Skin epidermis (tissue), 12 donors: ENCODE measurements at regions not wholly inside any gene's neighbourhood (a gene's known extent, or its start where the extent isn't known, plus 50 kb on each side); places are given as distances from the start of the nearest gene placed in this dataset.

Source experiments
- H3K27ac ChIP-seq, 21 experiments: fragments of 200-600 bp; sonication (generic) in 11 of 21; one replicate each; pipeline ENCODE4 v1.5.0; 2020; ENCODE audit warnings: mild to moderate bottlenecking in 3 of 21, inconsistent platforms in 2 of 21, moderate library complexity in 2 of 21
- H3K4me3 ChIP-seq, 7 experiments: fragments of 200-600 bp; sonication (generic) in 2 of 7; one replicate each; pipeline ENCODE4 v1.5.0; 2020; ENCODE audit warnings: inconsistent platforms in 2 of 7, mild to moderate bottlenecking in 2 of 7, moderate library complexity in 1 of 7

DNA sequence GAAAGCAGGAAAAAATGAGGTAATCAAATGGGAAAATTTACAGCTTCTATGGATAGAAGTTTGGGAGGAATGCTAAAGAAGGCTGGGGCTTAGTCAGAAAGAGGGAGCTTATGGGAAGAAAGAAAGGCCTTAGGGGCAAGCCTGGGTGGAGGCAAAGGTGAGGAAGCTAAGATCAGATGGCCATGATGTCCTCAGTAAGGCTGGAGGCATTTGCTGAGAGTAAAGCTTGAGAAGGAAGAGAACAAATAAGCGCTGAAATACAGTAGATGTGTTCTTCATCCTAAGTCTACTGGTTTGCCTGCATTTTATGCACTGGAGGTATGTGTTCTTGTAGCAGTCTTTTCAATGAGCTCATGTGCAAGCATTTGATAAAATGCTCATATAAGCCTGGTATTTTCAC is 355.4 kb downstream of the BRINP2 start:
- Histone ChIP-seq H3K4me3 (no peak overlapping the region), H3K27ac (no peak overlapping the region)

DNA sequence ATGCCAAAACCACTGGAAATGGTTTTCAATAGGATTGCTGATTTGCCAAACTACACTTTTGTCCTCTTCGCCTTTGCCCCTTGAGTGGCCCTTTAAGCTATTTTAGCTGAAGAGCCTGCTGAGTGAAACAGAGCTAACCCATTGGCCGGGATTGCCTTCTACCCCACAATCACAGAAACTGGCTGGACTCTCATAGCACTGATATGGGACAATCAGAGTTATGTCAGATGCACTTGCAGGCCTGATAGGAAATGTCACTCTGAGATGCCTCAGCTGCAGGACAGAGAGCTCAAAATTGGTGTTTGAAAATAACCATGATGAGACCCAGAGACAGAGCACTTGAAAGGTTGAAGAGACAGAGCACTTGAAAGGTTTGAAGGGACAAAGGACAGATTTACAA is 354.4 kb downstream of the BRINP2 start:
- no peak overlapping the region for H3K27ac ChIP-seq
- no peak overlapping the region for H3K4me3 ChIP-seq

DNA sequence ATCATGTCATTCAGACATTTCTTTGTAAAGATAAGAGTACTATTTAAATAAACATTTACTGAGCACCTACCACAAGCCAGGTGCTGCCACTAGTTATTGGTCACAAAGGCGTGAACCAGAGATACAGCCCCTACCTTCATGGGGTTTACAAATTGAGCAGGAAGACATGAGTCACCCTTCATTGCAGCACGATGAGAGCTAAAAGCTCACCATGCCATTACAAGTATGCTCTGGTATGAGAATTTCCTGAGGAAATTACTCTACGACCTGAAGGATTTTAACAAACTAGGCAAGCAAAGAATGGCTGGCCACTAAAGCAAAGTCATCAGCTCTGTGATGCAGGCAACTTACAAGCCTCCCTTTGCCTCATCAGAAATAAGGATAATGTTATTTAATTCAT is 346.8 kb downstream of the BRINP2 start:
- Histone ChIP-seq H3K4me3 (no peak overlapping the region), H3K27ac (no peak overlapping the region)

DNA sequence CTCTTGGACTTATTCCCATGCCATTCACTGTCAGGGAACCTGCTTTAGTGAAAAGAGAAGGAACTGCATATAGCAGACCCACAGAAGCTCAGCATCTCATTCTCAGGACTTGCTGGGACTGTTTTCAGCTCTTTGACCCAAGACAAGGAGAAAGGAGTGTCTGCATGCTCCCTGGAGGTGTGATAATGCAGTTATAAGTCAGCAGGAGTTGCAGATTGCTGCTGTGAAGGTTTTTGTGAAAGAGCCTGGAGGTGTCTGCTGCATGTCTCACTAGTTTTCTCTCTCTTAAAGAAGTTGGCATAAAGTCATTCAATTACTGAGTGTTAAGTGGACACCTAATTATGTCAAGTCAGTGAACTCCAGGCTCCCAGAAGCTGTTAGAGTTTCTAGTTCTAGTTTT is 343.4 kb downstream of the BRINP2 start:
- Histone ChIP-seq H3K27ac (no peak overlapping the region), H3K4me3 (no peak overlapping the region)

DNA sequence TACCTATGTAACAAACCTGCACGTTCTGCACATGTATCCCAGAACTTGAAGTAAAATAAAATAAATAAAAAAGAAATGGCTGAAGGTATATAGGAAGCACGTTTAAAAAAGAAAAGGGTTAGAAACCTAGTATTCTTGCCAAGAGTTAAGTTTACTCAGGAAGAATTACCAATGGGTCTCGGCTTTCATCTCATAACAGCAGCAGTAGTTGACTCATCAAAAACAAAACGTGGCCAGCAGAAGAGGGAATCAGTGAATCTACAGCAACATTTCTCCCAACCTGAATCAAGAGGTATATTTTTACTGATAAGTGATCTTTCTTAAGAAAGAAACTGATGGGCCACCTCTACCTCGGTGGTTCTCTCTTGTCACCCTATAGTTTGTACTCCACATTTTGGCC is 340.3 kb downstream of the BRINP2 start:
- no peak overlapping the region for H3K27ac ChIP-seq

DNA sequence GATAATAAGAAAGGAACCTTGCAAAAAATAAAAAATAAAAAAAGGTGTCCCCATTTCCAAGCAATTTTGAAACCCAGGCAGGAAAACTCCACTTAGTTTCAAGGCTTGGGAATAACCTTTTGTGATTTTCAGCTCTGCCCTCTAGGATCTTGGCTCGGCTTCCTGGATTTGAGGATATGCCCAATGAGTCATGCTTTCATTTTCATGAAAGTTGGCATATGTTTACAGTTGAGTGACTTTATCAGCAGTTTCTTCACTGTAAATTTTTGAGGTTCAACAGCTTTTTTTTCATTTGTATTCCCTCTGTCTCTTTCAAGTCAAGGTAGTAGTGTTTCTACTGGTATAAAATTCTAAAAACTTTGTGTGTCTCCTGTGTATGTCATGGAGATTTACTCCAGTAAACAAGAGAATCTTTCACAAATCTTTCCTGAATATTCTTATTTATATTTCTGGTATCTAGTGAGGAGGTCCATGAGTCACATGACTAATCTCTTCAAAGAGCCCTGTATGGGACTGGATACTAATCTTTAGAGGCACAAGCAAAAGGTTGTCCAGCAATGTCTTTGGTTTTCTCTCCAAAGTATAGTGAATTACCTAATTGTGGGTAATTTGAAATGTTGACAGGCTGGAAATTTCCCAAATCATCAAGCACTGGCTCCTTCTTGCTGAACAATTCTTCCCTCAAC is 335.3 kb downstream of the BRINP2 start:
- no peak overlapping the region for H3K27ac ChIP-seq
- H3K4me3 ChIP-seq = no peak overlapping the region

More for the DNA sequence above, 340.3 kb downstream of the BRINP2 start:
- H3K4me3 ChIP-seq = no peak overlapping the region

DNA sequence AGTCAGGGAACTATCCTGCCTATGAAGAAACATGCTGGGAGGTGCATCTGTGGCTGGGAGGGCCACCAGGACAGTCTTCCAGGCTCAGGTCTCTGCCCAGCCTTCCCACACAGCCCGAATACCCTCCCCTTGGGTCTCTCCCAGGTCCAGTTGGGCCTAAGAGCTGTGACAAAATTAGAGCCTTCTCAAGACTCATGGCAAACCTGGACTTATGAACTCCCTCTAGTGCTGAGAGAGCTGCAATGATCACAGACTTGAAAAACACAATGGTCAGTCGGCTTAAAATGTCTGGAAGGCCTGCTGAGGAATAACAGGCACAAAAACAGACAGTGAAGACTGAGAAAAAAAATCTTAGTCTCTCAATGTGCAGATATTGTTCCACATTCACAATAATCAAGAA is 325.1 kb downstream of the BRINP2 start:
- Histone ChIP-seq H3K27ac (no peak overlapping the region), H3K4me3 (no peak overlapping the region)

DNA sequence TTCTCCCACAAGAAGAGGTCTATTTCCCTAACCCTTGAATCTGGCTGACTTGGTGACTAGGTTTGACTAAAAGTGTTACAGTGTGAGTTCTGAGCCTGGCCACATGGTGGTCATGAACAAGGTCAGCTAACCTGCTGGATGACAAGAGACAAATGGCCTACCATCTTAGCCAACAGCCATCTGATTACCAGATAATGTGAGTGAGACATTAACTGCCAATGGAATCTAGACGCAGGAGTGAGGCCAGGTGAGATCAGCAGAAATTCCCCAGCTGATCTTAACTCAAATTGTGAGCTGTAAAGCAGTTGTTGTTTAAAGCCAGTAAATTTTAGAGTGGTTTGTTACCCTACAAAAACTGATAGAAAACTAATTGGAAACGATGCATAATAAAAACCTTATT is 320.0 kb downstream of the BRINP2 start:
- H3K27ac ChIP-seq = no peak overlapping the region

DNA sequence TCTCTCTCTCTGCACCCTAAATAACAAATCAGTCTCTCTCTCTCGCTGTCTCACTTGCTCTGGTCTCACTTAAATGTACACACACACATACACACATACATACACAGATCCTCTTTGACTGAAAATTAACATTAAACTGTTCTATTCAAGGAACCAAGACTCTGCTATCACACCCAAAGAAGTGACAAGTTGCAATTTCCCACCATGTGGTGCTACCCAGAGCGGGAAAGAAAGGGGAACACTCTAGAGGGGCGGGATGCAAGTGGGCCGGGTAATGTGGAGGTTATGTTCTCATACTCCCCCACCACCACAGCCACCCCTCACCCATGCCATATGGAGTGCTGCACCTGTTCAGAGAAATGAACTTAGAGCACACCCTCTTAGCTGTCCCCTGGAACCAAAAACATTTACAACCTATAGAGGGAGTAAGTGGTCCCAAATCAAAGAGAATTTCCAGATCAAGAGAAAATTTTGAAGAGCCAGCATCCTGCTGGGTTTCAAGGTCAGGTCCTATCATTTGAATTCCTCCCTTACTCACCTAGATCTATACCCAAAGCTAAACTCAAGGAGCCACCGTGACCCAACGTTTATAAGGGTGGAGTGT is 319.4 kb downstream of the BRINP2 start:
- Histone ChIP-seq H3K4me3 (no peak overlapping the region), H3K27ac (no peak overlapping the region)

More for the DNA sequence above, 320.0 kb downstream of the BRINP2 start:
- H3K4me3 ChIP-seq = no peak overlapping the region

DNA sequence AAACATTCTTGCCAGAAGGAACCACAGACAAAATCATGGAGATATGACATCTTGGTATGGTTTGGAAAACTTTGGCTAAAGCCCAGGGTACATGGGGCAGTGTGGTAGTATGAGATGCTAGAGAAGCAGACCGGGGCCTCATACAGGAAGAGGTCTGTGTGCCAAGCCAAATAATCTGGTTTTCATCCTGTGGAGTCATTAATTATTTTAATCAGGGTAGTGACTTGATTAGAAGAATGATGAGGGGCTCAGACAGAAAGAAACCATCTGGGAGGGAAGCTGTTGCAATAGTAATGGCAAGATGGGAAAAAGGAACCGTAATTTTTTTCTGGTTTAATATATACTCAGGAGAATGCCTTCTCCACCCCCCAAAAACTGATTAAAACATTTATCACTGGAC is 318.0 kb downstream of the BRINP2 start:
- Histone ChIP-seq H3K27ac (no peak overlapping the region), H3K4me3 (no peak overlapping the region)

DNA sequence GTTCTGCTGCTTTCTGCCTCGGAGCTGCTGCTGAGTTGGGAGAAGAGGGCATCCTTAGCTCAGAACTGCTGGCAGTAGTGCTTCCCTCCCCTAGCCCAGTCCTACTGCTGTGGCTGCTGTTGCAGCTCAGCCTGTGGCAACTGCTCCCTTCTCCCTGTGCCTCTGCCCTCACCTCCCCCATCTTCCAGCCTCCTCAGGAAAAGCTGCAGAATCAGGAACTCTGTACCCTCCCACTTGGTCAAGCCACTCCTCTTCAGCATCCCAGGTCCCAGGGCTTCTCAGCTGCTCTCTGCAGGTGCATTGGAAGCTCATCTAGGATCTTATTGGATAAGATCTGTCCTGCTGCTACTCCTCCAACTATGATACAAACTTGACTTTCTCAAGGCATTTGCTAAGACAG is 316.7 kb downstream of the BRINP2 start:
- Histone ChIP-seq H3K4me3 (no peak overlapping the region), H3K27ac (no peak overlapping the region)

DNA sequence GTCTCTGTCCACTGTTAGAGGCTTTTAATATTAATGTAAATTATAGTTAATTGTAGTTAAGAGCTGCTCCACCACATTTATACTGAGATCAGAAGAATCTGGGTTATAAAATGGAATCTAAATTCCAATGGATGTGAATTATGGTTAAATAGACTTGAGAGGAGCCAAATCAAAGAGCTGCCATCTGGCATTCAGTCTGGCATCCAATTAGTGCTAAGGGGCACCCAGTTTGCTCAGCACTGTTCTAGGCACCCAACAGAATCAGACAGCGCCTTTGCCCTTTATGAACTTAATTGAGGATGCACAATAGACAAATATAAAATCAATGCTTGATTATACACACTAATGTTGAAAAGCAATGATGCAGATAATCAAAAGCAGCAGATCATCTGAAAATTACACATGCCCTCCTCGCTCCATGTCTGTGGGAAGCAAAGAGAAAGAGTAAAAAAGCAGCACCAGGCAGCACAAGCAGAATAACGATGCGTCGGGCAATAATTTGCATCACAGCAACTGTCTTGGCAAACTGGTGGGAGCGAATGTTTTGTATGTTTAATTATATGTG is 310.1 kb downstream of the BRINP2 start:
- Histone ChIP-seq H3K27ac (no peak overlapping the region), H3K4me3 (no peak overlapping the region)

DNA sequence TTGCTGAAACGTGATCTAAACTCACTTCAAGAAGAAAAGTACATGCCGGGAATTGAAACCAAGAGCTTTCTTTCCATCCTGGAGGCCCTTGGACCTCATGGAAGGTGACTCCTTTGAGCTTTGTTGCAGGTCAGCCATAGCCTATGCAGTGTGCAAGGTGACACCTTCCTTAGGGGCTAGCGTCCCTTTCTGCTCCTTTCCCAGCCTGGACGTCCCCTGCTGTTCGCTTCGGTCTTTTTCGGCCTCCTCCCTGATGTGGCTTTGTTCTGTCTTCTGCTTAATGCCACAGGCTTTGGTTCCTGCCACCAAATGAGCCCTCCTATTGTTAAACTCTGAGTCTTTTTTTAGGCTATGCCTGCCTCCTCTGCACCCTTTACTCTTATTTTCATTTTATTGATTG is 308.8 kb downstream of the BRINP2 start:
- Histone ChIP-seq H3K27ac (no peak overlapping the region), H3K4me3 (no peak overlapping the region)

DNA sequence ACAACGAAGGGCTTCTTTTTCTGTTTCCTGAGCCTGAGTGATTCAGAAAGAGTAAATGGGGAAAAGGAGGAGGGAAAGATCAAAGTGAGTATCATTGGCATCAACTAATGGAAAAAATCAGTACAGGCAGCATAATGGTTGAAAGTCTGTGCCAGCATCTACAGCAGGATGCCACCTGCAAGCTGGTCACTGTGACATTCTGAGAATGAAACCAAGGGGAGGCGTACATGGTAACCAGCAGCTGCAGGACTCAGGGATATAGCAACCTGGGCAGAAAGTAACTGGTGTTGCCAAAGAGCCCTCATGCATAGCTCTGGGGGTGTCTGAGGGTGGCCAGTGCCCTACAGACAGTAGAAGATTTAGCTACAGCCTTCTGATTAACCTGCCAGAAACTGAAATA is 305.9 kb downstream of the BRINP2 start:
- Histone ChIP-seq H3K4me3 (no peak overlapping the region), H3K27ac (no peak overlapping the region)

DNA sequence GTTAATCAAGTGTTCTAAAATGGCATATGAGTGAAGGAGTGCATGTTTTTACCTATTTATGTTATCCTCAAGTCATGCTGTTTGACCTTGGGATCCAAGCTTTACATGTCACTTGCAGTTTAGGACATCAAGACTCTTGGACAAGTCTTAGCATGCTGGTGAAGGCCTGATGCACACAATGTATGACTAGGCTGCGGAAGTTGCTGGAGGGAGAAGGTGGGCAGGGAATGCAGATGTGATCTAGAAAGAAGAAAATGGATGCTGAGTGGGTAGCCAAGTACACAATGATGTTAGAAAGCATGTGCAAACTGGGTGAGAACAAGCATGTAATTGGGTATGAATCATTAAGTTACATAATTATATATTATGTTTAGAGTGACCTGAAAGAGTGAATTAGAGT is 301.8 kb downstream of the BRINP2 start:
- no peak overlapping the region for H3K4me3 ChIP-seq

DNA sequence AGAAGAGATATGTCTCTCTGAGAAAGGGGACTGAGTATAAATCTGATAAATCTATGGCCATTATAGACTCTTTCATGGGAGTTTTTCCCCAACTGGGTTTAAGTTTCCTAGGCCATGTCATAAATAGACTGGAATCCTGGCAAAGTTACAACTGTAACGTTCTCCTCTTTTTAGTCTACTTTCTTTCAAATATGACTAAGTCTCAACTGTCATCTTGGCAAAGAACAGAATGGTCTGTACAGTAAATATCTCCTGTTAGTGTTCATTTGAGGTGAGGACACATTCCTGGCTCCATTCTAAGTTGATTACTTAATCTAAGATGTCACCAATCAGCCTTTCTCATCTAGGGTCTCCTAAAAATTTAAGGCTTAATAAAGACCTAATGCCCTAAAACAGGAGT is 300.5 kb downstream of the BRINP2 start:
- no peak overlapping the region for H3K27ac ChIP-seq
- no peak overlapping the region for H3K4me3 ChIP-seq

More for the DNA sequence above, 301.8 kb downstream of the BRINP2 start:
- H3K27ac ChIP-seq = no peak overlapping the region

DNA sequence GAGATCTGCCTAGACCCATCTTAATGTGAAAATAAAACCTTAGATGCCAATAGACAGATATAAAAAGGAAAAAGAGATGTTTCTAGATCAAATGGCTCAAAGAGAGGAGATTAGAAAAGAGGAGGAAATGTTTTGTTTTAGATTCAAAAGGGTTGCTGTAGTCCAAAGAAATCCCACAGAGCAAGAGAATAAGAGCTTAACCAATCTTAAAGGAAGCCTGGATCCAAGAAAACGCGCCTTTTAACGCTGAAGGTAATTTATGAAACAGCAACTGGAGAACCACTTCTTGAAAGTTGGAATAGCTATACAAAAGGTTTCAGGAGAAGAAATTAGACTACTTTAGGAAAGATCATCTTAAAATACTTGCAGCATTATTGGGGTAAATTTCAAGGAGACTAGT is 298.8 kb downstream of the BRINP2 start:
- Histone ChIP-seq H3K27ac (no peak overlapping the region), H3K4me3 (no peak overlapping the region)

DNA sequence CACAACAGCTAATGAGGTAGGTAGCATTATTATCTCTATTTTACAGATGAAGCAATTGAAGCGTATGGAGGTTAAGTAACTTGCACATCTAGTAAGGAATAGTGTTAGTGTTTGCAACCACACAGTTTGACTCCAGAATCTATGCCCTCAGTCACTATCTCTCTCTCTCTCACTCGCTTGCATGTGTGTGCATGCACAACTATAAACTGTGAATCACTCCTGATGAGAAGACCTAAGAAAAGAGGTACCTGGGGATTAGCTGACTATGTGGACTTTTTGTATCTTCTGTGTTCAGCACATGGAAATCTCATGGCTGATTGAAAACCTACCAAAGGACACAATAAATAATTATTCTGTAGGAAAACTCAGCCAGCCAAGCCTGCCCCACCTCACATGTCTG is 295.5 kb downstream of the BRINP2 start:
- no peak overlapping the region for H3K4me3 ChIP-seq
- no peak overlapping the region for H3K27ac ChIP-seq

DNA sequence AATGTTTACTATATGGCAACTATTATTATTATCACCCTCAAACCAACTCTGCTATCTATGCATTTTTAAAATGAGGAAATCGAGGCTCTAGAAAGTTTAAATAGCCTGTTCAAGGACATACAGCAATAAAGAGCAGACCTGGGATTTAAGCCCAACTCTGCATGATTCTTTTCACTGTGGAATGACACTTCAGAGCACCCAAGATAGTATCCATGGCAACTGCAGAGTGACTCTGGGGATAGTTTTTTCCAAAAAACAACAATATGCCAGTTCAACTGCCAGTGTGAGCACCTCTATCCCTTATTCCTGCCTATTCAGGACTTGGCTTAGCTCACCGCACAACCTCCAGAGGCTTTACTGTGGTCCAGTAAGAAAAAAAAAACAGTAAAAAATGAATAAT is 293.9 kb downstream of the BRINP2 start:
- H3K4me3 ChIP-seq = no peak overlapping the region
- H3K27ac ChIP-seq = no peak overlapping the region

DNA sequence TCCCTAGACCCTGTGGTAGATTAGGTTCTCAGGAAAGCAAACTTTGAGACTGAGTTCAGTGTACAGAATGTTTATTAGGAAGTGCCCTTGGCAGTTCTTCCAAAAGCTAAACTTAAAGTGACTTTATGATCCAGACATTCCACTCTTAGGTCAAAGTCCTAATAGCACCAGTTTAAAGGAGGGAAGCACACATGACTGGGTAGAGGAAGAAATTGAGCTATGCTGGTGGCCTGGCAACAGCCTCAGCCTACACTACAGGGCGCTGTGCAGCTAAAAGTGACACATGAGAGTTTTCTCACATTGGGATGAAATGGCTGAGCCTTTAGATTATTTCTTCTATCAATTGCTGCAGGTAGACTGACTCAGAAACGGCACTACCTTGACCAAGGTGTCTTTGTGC is 280.4 kb downstream of the BRINP2 start:
- H3K27ac ChIP-seq = no peak overlapping the region
- H3K4me3 ChIP-seq = no peak overlapping the region

DNA sequence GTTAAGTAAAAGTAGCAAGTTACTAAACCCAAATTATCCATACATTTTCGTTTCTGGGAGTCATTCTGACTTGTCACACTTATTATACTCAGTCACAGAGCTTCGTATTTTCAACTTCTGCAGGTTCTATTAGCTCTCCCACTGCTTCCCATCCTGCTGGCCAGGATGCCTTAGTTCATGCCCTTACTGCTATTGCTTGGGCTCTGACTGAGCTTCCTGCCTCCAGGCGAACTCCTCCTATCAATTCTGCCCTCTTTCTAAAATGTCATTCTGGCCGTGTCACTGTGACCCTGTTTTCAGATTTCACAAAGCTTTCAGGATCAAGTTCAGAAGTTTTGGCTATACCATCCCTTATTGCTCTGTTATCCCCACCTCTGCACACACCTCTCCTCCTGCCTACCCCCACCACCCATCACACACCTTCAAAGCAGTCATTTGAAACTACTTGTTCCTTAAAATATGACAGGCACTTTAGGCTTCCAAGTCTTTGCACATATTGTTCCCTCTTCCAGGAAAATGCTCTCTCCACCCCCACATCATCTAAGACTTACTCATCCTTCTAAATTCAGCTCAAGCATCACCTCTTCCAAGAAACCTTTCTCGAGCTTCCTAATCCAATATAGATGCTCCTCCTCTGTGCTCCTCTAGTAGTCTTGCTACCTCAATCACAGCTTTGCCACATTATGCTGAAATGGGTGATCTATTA is 278.0 kb downstream of the BRINP2 start:
- no peak overlapping the region for H3K4me3 ChIP-seq
- no peak overlapping the region for H3K27ac ChIP-seq
